ENCODE measurements at regions not wholly inside any gene's neighbourhood (a gene's known extent, or its start where the extent isn't known, plus 50 kb on each side); places are given as distances from the start of the nearest gene placed in this dataset.

GRCh38 chr3:162138509-162138908 lies 641.9 kb downstream of the OTOL1 start:
- ATAC-seq (no peak), FAIRE-seq (no peak), DNase-seq (ENCODE audit: low spot score) (no peak)
- BruUV-seq (replicated peaks) = no TSS peak
- 3% methylated on average over 4 of the region's 4 CpGs for WGBS (ENCODE audit: low lambda C conversion rate)
- intact Hi-C loops (cut with micrococcal nuclease; ENCODE audit: unreplicated experiment) (no loop called here), in situ Hi-C loops (cut with HindIII; ENCODE audit: extremely low pct_ligation_motif_present, low pct_unique_long_range_greater_than_20kb) (no loop called here)
- Histone ChIP-seq H3K79me2 (ENCODE audit: insufficient read depth, low read length) (no peaks in the 10 kb centered on the region), H3K4me3 (replicated peaks in 1 of 3; ENCODE audit: insufficient read depth in 1 of 3, low read depth in 2 of 3, low read length in 3 of 3) (no peak overlapping the region), H3K27ac (ENCODE audit: extremely low read length, insufficient read depth, low read length) (no peak overlapping the region), H3K4me1 (ENCODE audit: insufficient read depth, low read length) (no peaks in the 10 kb centered on the region), H3K9ac (ENCODE audit: insufficient read depth, low read depth, low read length) (no peak overlapping the region), H3K27me3 (ENCODE audit: control insufficient read depth in 1 of 2, insufficient read depth in 2 of 2, low read length in 2 of 2) (no peaks in the 10 kb centered on the region), H3K9me3 (ENCODE audit: low read length) (no peaks in the 10 kb centered on the region), H3K36me3 (replicated peaks in 1 of 2; ENCODE audit: control insufficient read depth in 1 of 2, insufficient read depth in 2 of 2, low read length in 2 of 2) (no peaks in the 10 kb centered on the region), H3K4me2 (ENCODE audit: low read depth, low read length) (no peak overlapping the region), H4K20me1 (ENCODE audit: insufficient read depth, low read length) (no peaks in the 10 kb centered on the region), H2AFZ (ENCODE audit: low read length) (no peak overlapping the region)
- POLR2A ChIA-PET = no interaction called here
- CTCF ChIA-PET (ENCODE audit: low intra/inter-chr PET ratio, low total read pairs) = no interaction called here
- TF ChIP-seq ZBTB2 (CRISPR knock-in tag; IDR thresholded peaks at IDR 0.05; ENCODE audit: low read depth) = no peak
- no peak for TF ChIP-seq ZNF333 (CRISPR knock-in tag; IDR thresholded peaks at IDR 0.05; ENCODE audit: borderline replicate concordance)

DNA sequence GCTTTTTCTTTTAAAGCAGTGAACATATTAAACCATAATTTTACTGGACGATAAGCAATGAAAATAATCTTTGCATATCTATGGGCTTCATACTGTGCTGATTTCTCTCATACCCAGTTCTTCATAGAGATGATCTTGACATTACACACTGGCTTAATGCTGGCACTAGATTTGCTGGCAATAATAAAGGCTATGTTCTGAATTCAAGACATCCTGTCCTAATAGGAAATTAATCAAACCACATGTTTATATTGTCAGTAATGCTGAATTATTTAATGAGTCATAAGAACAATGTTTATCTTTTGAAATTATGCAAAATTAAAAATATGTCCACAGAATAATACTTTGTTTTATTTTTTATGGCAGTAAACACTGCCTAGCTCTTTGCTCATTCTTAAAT lies 643.2 kb downstream of the OTOL1 start:
- CTCF ChIA-PET (ENCODE audit: low intra/inter-chr PET ratio, low total read pairs) = no interaction called here
- ATAC-seq = no peak
- WGBS (ENCODE audit: low lambda C conversion rate) = 0% methylated on average over 1 of the region's 1 CpG

More for the DNA sequence above, 643.2 kb downstream of the OTOL1 start:
- BruUV-seq (replicated peaks) = no TSS peak
- Histone ChIP-seq H3K4me2 (ENCODE audit: low read depth, low read length) (no peak overlapping the region), H3K79me2 (ENCODE audit: insufficient read depth, low read length) (no peaks in the 10 kb centered on the region), H3K9me3 (ENCODE audit: low read length) (no peaks in the 10 kb centered on the region), H3K4me1 (ENCODE audit: insufficient read depth, low read length) (no peaks in the 10 kb centered on the region), H3K36me3 (replicated peaks in 1 of 2; ENCODE audit: control insufficient read depth in 1 of 2, insufficient read depth in 2 of 2, low read length in 2 of 2) (no peaks in the 10 kb centered on the region), H4K20me1 (ENCODE audit: insufficient read depth, low read length) (no peaks in the 10 kb centered on the region), H2AFZ (ENCODE audit: low read length) (no peak overlapping the region), H3K4me3 (replicated peaks in 1 of 3; ENCODE audit: insufficient read depth in 1 of 3, low read depth in 2 of 3, low read length in 3 of 3) (no peak overlapping the region), H3K27me3 (ENCODE audit: control insufficient read depth in 1 of 2, insufficient read depth in 2 of 2, low read length in 2 of 2) (no peaks in the 10 kb centered on the region), H3K27ac (ENCODE audit: extremely low read length, insufficient read depth, low read length) (no peak overlapping the region), H3K9ac (ENCODE audit: insufficient read depth, low read depth, low read length) (no peak overlapping the region)
- POLR2A ChIA-PET = no interaction called here
- FAIRE-seq (no peak), DNase-seq (ENCODE audit: low spot score) (no peak)
- in situ Hi-C loops (cut with HindIII; ENCODE audit: extremely low pct_ligation_motif_present, low pct_unique_long_range_greater_than_20kb) (no loop called here), intact Hi-C loops (cut with micrococcal nuclease; ENCODE audit: unreplicated experiment) (no loop called here)
- TF ChIP-seq RXRA (CRISPR knock-in tag; IDR thresholded peaks at IDR 0.05) = no peak

Measured in HepG2 (cell line).